GM19395 (cell line): ENCODE measurements at regions not wholly inside any gene's neighbourhood (a gene's known extent, or its start where the extent isn't known, plus 50 kb on each side); places are given as distances from the start of the nearest gene placed in this dataset.

ENCODE experiments used
- ATAC-seq: cut with Tn5 transposase; IDR thresholded peaks from one replicate; pipeline ENCODE4 v1.9.1; 2021; ENCODE audit warnings: mild to moderate bottlenecking, moderate library complexity; ENCODE audit not compliant: unreplicated experiment

DNA sequence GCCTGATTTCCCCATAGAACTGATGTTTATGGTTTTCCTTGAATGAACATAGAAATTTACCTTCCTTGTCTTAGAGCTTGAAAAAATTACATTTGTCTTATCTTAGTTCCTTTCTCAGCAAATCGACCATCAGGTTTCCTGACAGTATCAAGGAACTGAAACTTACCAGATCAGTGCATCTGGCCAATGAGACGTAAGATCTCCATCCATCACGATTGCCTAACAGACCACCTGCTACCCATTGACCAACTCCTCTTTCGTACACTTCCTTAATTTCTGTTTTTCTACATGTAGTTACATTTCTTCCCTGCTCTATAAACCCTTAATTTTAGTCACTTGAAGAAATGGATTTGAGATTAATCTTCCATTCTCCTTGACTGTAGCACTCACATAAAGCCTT lies 57.4 kb upstream of the TMPRSS15 start:
- ATAC-seq: peak; percentile 82

DNA sequence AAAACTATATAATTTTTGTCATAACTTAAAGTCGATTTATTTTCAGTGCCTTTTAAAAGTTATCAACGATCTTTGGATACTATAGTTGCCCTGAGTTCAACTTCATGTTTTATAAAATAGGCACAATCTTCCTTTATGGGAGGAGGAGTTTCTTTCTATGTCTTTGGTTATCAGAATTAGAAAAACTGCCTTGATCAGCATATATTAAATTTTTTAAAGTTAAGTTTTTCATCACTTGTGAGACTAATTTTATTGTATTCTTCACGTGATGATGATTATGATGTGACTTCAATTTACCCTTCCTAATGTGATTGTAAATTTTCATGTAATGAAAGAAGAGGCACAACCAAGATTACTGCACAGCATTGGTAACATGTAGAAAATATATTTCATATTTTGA lies 58.2 kb upstream of the TMPRSS15 start:
- no peak for ATAC-seq

DNA sequence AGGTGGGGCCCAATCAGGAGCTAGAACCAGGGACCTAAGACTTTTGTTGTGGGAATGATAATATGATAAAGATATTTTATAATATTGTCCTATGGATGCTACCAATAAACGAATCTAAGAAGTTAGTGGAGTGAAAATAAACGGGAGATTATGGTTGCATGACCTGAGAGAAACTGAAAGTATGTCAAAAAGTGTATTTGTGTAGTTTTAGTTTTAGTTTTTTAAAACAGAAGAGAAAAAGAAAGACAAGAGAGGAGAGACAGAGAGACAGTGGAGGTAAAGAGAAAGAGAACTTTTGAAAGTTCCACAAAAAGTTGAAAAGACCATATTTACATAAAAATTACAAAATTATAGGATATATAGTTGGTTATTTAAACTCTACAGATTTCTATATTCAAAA lies 64.1 kb upstream of the TMPRSS15 start:
- peak; percentile 80 for ATAC-seq

DNA sequence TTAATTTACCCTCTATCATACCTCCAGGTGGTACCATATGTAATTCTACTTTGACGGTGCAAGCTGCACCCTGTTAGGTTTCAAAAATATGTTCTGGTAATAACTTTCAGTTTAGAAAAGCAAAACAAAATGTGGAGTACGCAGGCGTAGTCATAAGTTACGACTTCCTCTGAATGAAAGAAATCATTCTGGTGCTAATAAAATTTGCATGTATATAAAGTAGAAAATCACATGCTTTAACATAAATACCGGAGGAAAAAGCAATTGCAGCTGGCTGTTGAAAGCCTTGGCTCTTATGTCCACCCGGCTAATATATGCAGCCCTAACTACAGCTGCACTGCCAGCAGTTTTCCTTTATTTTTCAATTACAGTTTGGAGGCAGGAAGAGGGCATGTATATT lies 65.2 kb upstream of the TMPRSS15 start:
- ATAC-seq: peak; percentile 79

DNA sequence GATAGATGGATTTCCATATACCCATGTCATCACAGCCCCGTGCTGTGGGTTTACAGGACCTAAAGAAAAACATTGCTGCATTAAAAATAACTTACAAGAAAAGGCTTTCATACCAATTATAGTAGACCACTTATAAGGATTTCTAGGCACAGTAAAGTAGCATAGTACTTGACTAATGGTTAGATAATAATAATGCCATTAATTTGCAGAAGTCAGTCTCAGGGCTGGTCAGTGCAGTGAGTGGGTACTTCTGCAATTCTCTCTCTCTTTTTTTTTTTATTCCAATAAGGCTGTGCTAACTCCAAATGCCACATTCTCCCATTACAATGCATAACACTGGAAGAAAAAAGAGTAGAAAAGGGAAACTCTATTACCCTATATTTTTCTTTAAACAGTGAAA lies 73.1 kb upstream of the TMPRSS15 start:
- ATAC-seq: no peak

DNA sequence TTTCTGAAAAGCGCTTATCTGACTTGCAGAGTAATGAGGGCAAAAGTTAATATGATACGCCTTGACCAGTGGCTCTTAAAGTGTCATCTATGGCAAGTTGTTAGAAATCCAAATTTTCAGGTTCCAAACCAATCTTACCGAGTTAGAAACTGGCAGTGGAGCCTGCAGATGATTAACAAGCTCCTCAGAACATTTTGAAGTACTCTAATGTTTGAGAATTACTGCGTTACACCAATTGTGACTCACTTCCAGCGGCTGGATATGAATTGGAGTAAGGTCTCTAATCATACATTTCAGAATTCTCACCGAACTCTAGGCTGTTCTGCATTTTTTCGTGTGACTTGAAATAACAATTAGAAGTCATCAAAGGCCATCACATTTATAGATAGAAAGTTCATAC lies 73.5 kb upstream of the TMPRSS15 start:
- ATAC-seq: no peak

DNA sequence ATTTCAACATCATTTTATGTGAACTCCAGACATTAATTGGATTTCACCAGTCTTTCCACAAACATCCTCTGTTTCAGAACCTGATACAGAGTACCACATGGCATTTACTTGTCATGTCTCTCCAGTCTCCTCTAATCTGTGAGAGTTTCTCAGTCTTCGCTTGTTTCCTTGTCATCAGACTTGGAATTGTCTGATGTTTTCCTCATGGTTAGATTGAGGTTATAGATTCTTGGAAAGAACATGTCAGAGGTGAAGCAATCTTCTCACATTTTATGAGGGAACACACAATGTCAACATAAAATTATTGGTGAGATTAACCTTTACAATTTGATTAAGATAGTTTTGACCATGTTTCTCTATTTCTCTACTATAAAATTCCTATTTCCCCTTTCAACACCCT lies 74.9 kb upstream of the TMPRSS15 start:
- no peak for ATAC-seq

DNA sequence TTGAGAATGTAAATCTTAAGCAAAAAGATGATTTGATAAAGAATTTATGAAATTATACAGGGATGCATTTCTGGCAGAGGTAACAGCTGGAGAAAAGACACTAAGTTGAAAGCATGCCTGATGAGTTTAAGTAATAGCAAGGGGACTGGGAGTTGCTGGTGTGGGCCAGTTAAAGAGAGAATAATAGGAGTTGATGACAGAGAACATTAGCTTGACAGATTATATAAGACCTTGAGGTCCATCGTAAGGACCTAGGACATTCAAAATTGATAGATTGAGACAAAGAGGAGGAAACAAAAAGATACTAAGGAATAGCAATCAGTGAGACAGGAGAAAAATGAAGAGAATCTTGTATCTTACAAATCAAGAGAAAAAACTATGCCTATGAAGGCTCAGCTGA lies 84.7 kb upstream of the TMPRSS15 start:
- ATAC-seq: no peak

DNA sequence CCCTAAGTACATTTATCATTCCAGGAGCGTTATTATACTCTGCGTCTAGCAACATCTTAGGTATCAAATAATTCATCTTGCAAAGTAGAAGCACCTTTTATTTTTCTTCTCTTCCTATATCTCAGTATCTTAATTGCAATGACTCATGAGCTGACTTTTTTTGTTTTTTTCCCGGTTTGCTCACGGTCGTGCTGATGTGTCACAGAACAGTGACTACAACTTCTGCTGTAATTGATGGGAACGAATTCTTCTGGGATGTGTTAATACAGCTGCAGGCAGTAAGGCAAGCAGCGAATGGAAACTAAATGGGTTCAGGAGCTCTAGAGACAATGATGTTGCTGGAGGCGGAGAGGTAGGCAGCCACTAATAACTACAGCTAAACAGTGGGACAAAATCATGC lies 89.8 kb upstream of the TMPRSS15 start:
- no peak for ATAC-seq

DNA sequence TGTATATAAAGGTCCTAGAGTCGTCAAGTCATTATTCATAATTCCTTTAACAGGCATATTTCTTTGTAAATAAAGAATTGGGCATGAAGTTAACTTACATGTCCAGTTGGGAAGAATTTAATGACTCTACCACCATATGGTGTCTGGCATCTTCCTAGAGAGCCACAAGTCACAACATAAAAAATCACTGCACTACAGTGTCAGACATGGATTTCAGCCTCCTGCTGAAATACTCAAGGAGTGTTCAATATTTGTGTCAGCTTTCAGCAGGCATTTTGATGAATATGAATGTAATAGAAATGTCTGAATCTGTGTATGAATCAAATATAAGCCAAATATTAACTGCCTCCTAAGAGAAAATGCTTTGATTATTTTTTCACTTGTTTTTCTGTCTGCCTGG lies 91.9 kb upstream of the TMPRSS15 start:
- ATAC-seq: no peak

DNA sequence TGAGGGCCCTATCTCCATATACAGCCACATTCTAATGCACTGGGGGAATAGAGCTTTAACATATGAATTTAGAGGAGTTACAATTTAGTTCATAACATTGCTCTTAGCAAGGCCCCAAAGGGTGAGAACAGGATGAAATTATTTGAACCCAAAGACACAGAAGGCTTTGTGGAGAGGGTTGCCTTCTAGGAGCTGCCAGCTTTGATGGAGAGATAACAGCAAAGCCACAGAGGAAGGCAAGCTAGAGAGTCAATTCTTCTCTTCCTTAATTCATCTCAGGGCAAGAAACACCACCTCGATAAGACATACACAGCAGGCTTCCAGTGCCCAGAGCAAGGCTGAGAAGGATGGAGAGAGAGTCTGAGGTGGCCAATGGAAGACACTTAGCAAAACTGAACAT lies 94.8 kb upstream of the TMPRSS15 start:
- ATAC-seq: no peak

DNA sequence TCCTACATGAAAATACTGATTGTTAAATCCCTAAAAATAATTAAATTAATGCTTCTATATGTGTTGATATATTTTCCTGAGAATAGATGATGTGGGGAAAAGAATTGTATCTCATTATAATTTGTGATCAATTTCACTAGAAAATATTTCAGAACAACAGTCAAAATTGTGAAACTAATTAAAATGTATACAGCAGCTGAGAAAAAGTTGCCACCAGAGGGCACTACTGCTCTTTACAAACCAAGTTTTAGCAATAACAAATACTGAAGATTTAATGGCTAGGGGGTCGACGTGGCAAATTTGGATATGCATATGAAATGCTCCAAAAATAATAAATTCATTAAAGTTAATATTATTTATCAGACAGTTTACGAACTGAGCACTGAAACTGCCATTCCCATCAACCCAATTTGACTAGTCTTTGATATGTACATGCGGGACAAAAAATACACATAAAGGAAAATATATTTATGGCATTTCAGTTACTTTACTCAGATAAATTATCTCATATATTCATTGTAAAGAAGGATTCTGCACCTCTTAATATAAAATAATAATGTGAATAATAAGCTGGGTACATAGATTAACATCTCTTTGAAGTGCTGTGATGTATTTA lies 96.3 kb upstream of the TMPRSS15 start:
- ATAC-seq: peak; percentile 70

DNA sequence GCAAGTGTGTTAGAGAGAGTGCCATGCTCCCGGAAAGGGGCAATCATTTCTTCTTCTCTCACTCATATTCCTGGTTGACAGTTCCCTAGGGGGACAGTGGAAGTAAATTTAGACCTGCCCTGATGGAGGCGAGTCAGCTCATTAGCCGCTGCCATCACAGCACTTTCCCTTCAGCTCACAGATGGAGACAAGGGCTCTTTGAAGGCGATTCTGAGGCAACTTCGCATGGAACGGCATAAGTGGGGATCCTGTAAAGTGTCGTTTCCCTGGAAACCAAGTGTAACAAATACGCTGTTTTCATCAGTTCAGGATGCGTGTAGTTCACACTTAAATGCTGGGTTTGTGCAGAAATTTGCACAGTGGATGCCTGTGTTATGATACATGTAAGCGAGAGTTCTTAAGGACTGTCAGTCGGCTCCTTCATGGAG lies 114.5 kb upstream of the TMPRSS15 start:
- no peak for ATAC-seq

DNA sequence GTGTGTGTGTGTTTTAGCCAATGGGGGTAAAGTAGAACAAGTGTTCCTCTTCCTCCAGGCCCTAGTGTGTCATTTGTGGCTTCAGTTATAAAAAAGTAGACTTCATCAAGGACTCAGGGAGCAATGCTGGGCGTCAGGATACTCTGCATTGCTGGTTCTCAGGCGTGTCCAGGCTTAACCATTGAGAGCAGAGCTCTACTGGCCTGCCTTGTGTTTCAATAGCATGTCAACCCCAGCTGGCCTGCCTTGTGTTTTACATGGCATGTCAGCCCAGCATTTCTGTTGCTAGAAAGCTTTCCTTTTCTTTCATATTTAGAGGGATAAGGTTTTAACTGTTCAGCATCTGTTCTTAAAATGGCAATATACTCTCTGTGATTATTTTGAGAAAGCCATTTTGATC lies 117.6 kb upstream of the TMPRSS15 start:
- ATAC-seq: no peak

DNA sequence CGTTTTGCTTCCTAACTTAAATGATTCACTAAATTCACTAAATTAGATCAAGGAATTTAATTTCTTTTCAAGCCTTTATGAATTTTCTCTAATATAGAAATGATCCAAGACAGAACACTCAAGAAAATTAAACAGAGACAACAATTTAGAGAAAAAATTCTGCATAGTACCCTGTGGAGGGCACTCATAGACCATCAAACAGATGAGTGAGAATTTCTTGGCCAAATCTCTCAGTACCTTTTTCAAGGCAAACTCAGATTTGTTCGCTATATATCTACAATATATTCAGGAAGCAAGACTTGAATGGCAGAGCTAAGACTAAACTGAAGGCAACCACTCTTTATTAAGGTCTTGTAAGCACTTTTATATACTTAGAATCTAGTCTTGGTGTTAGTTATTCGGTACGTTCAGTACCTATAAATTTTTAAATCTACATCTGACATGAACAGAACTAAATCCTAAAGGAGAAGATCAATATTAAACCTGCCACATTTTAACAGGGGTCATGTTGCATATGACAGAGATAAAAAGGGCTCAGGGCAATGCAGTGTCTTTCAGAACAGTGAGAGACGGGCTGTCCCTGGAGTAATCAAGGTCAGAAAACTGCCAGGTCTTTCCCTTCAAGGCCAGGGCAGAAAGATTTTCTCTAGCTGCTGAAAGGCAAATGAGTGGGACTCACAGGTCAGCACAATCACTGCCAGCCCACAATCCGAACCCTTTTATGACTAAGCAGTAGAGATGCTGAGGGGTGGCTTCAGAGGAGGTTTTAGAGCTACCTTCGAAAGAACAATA lies 118.8 kb upstream of the TMPRSS15 start:
- ATAC-seq: no peak

DNA sequence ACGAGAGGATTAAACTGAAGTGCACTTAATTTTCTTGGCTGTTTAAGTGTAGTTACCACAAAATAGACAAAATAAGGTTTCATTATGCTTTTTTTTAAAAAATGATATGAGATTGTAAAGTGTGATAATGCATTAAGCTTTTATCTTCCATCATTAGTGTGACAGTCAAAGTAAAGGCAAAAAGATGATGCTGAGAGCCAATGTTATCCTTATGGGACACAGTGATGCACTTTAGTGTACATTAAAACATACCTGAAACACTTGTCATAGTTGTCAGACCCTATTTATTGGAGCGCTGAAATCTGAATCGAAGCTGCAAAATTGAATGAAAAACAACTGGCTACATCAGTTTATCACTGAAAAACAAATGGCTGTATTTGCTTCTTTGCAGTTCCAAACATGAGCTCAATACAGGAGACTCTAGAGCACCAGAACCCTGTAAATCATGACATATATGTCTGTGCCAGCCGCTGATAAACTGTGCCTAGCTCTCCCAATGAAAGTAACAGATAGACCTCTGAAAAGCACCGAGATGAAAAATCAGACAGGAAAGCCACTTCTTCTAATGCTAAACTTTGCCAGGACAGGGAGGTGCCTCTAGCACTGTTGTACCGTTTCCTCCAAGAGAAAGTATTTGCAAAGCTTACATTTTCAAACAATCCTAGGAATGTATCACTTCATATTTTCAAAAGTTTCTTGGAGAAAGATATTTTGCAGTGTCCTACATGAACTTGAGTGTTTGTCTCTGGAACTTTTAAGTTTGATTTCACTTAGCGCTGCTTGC lies 120.7 kb upstream of the TMPRSS15 start:
- no peak for ATAC-seq

DNA sequence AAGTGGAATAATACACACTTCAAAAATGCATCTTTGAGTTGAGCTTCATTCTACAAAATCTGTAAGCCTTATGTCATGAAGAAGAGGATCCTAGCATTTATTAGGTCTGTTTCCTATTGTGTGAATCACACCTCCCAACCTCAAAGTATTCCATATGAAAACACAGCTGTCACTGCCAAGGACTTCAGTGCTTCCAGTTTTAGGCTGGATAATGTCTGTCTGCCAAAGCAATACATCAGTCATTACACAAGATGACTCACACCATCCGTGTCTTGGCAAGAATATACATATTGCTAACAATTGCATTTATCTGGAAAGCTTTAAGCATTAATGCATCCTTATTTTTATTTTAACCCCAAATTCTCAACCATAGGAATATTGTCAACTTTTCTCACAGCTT lies 125.7 kb upstream of the TMPRSS15 start:
- ATAC-seq: no peak

DNA sequence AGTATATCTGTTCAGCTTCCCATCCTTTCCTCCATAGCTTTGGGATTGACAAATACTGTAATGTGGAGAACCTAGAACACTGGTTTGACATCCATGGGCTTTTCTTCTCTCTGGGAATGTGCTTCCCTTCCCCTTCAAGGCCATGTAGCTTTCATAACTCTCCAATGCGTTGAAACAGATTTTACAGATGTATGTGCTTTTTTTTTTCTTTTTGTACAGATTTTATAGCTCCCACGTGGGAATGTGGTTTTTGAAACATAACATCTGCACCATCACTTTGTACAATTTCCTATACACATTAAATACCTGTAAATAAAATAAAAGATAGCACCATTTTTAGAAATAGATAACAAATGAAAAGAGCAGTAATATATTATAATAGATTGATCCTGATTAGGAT lies 138.5 kb upstream of the TMPRSS15 start:
- no peak for ATAC-seq

DNA sequence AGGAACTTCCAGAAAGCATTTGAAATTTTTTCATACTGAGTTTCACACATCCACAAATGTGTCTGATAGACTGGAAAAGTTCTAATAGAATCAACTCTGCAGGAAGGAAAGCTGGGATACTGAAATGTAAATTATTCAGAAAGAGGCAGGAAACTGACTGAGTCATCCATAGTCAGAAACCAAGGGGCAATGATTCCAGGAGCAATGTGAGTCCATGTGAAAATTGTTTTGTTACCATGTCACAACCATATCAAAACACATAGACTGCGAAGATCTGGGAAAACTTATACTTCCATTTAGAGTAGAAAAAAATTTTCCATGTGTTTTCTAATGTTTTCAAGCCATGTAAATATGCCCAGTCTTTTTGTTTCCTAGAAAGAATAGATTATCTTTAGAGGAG lies 142.3 kb upstream of the TMPRSS15 start:
- no peak for ATAC-seq

DNA sequence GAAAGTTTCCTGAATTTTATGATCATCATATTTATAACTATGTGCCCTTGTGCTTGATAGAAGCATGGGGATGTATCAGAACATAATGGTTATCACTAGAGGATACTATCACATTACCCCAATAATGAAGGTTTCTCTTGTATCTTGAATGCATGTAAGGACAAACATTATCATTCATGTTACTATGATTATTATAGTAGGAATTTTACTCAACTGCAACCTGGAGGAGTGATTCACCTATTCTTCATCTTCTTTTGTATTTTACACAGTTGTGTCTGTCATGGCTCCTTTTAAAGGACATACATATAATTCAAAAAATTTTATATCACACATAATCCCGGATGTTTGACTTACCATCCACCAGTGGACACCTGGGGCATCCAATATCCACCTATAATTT lies 143.8 kb upstream of the TMPRSS15 start:
- ATAC-seq: no peak

DNA sequence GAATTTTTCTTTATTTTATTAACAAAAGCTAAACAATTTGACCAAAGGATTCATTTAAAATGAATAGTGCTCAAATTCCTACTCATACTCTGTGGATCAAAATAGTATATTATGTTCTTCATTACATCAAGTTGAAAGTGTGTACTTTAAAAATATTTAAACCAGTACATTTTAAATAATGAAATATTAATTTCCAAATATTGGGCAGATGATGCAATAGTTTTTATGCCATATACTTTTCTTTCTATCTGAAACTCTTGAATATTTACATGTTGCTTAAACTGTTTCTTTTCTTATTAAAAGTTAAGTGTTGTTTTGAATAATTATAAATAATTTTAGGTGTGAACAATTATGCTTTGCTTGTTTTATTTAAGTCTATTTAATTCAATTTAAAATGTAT lies 144.7 kb upstream of the TMPRSS15 start:
- no peak for ATAC-seq
